ENCODE measurements at regions not wholly inside any gene's neighbourhood (a gene's known extent, or its start where the extent isn't known, plus 50 kb on each side); places are given as distances from the start of the nearest gene placed in this dataset.
A peak's percentile ranks its signal among the peaks of the same experiment; 100 is the strongest.

GRCh38 chr6:154595538-154595937, 85.1 kb upstream of the CNKSR3 start:
- intact Hi-C loops (cut with DNase I): no loop called here
- no peak for ATAC-seq
- DNase-seq: no peak

DNA sequence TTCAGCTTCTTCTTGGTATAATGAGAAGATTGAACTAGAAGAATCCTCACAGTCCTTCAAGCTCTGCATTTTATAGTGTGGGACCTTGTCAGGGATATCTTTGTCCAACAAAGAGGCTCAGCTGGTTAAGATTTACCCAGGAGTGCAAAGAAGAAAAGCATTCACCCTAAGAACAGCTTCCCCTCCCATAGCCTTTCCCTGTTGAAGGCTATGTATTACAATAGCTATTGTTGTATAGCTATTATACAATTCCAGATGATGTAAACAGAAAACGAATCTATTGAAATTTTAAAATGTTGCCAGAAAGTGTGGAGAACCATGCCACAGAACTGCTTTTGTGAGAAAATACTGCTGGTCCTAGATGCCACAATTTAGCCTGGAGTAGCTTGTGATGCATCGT, 85.5 kb upstream of the CNKSR3 start:
- no peak for DNase-seq
- intact Hi-C loops (cut with DNase I): no loop called here

GRCh38 chr6:154596701-154597100, 86.2 kb upstream of the CNKSR3 start:
- no peak for DNase-seq
- ATAC-seq: peak; percentile 52 to 55
- intact Hi-C loops (cut with DNase I): no loop called here

More for the DNA sequence above, 85.5 kb upstream of the CNKSR3 start:
- no peak for ATAC-seq

DNA sequence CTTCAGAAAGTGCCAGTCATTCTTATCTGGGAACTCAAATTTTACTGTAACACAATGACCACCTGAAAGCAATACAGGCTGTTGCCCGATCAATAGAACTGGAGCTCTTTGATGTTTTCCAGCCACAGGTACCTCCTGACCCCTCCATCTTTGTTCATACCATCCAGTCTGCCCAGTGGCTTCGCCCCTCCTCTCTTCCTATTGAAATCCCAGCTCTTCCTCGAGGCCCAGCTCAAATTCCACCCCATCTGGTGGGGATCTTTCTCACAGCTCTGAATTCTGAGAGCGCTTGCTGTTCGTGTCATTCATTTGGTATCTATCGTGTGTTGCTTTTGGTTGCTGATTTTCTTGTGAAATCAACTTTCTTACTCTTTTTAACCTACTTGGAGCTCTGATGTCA, 87.9 kb upstream of the CNKSR3 start:
- DNase-seq (no peak), ATAC-seq (no peak)
- intact Hi-C loops (cut with DNase I): no loop called here

GRCh38 chr6:154602296-154602695, 91.8 kb upstream of the CNKSR3 start:
- DNase-seq (no peak), ATAC-seq (no peak)
- intact Hi-C loops (cut with DNase I): no loop called here

GRCh38 chr6:154602708-154603107, 92.2 kb upstream of the CNKSR3 start:
- DNase-seq: no peak
- ATAC-seq: peak; percentile 15 to 86
- intact Hi-C loops (cut with DNase I): no loop called here

DNA sequence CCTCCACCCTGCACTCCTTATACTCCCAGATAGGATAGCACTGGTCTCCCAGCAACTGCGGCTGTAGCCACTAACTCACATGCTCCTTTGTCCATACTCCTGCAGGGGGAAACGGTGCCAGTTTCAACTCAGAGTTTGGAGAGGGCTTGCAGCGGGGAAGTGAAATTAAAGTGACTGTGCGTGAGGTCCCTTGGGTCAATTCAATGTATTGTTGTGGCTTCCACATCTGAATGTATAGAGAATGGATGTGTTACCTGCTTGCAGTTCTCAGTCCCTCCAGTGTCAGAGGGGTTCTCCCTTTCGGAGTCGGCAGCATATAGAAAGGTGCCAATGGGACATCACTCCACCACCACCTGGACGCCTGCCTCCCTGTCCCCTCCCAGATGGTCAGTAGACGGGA, 93.6 kb upstream of the CNKSR3 start:
- DNase-seq: no peak
- no peak for ATAC-seq
- intact Hi-C loops (cut with DNase I): no loop called here

DNA sequence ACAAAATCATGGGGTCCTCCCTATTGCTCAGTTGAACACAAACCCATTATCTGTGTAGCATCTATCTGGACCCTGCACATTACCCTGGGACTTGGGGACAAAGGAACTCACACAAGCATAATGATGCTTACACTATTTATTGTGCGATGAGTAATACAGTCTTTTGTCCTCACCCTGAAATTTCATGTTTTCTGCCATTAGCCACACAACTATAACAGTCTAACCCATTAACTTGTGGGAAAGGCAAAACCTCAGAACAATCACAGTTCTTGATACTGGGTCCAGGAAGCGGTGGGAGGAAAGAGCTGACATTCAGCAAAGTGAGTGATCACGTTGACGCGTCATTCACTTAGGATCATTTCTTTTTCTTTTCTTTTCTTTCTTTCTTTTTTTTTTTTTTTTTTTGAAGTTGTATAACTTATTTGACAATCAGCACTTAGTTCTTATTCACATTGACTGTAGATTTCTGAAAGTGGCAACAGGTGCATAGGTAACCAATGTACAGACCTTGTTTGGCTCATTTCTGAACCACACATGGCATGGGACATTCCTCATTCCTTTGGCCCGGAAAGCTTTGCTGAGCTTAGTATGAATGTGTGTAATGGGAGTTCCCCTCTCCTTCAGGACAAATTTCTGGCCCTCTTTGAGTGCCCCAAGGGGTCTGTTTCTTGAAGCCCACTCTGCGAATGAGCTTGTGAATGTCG, 94.8 kb upstream of the CNKSR3 start:
- intact Hi-C loops (cut with DNase I): no loop called here
- ATAC-seq (no peak), DNase-seq (no peak)

DNA sequence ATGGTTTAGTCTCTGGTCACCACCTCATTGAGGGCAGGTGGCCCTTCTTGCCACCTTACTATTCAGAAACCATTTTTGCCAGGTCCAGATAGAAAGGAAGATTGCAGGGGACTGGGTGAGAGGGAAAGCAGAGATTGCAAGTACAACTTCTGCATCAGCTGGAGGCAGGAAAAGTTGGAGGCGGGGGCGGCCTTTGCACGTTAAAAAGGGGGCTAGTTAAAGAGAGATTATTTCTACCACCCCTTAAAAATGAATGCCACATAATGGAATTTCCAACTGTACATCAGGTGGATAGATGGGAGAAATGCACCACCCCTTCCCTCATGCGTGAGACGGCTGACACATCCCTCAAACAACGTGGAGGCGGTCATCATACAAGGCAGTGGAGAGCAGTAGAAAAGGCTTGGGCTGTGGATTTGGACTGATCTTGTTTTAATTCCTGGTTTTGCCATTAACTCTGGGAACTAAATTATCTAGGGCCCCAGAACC, 95.4 kb upstream of the CNKSR3 start:
- ATAC-seq: no peak
- intact Hi-C loops (cut with DNase I): no loop called here

DNA sequence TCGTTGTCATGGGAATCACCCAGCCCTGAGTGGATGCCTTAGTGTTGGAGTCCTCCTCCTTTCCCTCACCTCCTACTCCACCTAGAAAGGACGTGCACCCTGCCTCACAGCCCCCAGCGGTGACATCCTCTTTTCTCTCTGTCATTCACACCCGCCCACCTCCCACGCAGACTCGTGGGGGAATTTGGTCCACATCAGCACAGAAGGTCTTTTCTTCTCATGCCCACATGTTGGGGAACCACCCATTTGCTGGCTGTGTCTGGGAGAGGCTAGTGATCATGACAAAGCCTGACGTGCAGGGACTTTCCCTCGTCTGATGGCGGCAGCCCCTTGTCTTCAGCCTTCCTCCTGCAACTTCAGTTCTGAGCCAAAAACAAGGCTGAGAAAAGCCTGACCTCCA, 96.0 kb upstream of the CNKSR3 start:
- no peak for DNase-seq
- no peak for ATAC-seq
- intact Hi-C loops (cut with DNase I): no loop called here

More for the DNA sequence above, 95.4 kb upstream of the CNKSR3 start:
- no peak for DNase-seq

DNA sequence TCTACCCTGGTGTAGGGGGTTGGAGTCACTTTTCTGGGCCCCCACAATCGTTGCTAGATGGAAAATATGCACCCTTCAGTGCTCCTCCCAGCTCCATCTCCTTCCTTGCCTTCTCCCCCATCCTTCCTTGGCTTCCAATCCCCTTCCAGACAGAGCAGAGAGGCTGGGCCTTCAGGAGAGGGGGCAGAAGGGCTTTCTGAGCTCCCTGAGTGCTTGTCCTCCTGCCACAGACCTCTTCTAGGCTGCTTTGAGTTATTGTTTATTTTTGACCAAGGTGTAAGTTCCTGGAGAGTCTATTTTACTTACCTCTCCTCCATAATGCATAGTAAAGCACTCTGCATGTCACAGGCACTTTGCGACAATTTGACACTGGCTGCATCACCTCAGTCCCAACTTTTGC, 96.4 kb upstream of the CNKSR3 start:
- ATAC-seq (no peak), DNase-seq (no peak)
- intact Hi-C loops (cut with DNase I): no loop called here

DNA sequence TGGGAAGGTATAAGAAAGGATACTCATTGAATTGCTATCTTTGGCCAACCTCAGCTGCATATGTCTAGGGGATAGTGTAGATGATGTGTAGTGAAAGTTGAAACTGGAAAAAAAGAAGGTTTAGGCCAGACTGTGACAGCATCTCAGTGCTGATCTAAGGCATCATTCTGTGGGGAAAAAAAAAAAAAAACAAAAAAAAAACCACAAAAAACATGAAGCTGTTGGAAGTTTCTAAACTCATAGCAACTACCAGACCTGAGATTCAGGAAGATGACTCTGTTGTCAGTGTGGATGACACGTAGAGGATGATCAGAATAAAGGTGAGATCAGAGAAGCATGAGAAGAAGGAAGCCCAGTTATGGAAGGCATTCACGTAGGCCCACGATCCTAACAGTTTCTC, 100.8 kb upstream of the CNKSR3 start:
- DNase-seq: no peak
- no peak for ATAC-seq
- intact Hi-C loops (cut with DNase I): loop anchor here in 1 of 2 donors (5.0 kb wide), 1 partner anchor 104 kb away; no protein-coding TSS in a partner anchor

GRCh38 chr6:154611847-154612246, 101.4 kb upstream of the CNKSR3 start:
- DNase-seq (no peak), ATAC-seq (no peak)
- intact Hi-C loops (cut with DNase I): loop anchor here in 1 of 2 donors (5.0 kb wide), 1 partner anchor 105 kb away; no protein-coding TSS in a partner anchor

GRCh38 chr6:154613137-154613676, 102.7 kb upstream of the CNKSR3 start:
- no peak for DNase-seq
- peak in 1 of 2 donors; percentile 79 for ATAC-seq
- intact Hi-C loops (cut with DNase I): loop anchor here in 1 of 2 donors (5.0 kb wide), 1 partner anchor 106 kb away; no protein-coding TSS in a partner anchor

GRCh38 chr6:154614101-154614500, 103.6 kb upstream of the CNKSR3 start:
- DNase-seq (no peak), ATAC-seq (no peak)
- intact Hi-C loops (cut with DNase I): loop anchor here in 1 of 2 donors (5.0 kb wide), 1 partner anchor 107 kb away; no protein-coding TSS in a partner anchor

DNA sequence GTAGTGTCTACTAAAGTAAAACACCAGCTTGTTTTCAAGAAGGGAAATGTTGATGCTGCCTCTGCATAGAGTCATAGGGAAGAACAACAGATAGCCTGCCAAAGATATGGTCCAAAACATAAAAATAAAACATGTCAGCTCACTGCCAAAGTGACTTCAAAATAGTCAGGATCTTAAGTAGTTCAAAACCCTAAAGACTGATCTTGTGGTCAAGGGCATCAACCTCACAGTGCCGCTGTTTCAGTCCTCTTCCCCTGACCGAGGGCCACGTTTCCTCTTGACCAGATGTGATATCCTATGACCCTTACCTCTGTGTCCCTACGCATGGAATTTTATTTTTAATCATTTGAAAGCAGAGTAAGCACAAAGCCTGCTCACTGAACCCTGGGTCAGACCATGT, 104.2 kb upstream of the CNKSR3 start:
- no peak for DNase-seq
- ATAC-seq: peak in 1 of 2 donors; percentile 13
- intact Hi-C loops (cut with DNase I): loop anchor here in 1 of 2 donors (5.0 kb wide), 1 partner anchor 107 kb away; no protein-coding TSS in a partner anchor

DNA sequence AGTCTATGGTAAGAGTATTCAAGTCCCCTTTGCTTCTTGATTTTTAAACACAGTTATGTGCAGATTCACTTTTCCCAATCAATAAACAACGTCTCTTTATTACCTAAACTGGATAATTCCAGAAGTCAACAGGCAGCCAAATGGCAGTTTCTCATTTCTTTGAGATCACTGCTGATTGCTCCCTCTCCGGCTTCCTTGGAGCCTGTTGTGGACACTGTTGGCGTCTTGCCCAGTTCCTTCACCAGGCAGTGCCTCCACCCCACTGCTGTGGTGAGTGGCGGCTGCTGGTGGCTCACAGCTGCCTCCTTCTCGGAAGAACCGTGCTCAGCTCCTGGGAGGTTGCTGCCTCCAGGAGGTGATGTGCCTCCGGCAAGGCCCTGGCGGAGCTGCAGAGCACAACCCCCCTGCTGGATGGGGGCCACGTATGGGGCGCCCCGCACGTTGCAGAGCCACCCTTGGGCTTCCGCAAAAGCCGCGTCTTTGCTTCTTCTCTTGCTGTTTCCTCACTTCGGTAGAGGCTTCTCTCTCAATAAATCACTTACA, 105.1 kb upstream of the CNKSR3 start:
- intact Hi-C loops (cut with DNase I): no loop called here
- peak; percentile 80 for DNase-seq
- peak; percentile 92 for ATAC-seq

DNA sequence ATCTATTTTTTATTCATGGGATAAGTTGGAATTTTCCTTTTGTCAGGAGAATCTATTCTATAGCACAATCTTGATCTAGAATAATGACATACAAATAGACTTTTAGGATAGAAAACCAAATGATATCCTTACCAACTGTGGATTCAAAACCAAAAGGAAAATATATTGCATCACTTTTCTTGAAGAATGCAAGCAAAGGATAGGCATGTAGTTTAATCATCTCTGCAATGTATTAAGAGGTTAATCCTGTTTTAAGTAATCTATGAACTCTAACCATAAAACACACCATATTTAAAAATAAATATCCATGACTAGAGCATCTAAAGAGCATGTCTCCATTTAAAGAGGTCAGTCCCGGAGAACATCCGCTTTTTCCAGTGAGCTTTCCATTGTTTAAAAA, 106.7 kb upstream of the CNKSR3 start:
- intact Hi-C loops (cut with DNase I): no loop called here
- no peak for DNase-seq
- ATAC-seq: no peak

GRCh38 chr6:154619146-154619545, 108.7 kb upstream of the CNKSR3 start:
- no peak for DNase-seq
- intact Hi-C loops (cut with DNase I): no loop called here
- ATAC-seq: no peak

GRCh38 chr6:154621686-154622085, 111.2 kb upstream of the CNKSR3 start:
- DNase-seq: no peak
- no peak for ATAC-seq
- intact Hi-C loops (cut with DNase I): no loop called here
